HEK293T (cell line): ENCODE measurements at regions not wholly inside any gene's neighbourhood (a gene's known extent, or its start where the extent isn't known, plus 50 kb on each side); places are given as distances from the start of the nearest gene placed in this dataset.
"Not testable (repeated sequence)": the region's sequence is repeated elsewhere in the genome, so short reads cannot be mapped to it uniquely, and the experiment has no call there.

Source experiments
- ARNT ChIP-seq: fragments of 450-650 bp; IDR thresholded peaks from 2 replicates; pipeline ENCODE4 v1.6.1; 2017; ENCODE audit warnings: mild to moderate bottlenecking
- BHLHE40 ChIP-seq: fragments of 450-650 bp; IDR thresholded peaks from 2 replicates; pipeline ENCODE4 v1.6.1; 2016; ENCODE audit warnings: mild to moderate bottlenecking, moderate library complexity, borderline replicate concordance
- ELF4 ChIP-seq: fragments of 450-650 bp; IDR thresholded peaks from 2 replicates; pipeline ENCODE4 v1.6.1; 2017; ENCODE audit warnings: antibody characterized with exemption
- FOXA1 ChIP-seq: fragments of 450-650 bp; IDR thresholded peaks from 2 replicates; pipeline ENCODE4 v1.6.1; 2016; ENCODE audit warnings: mild to moderate bottlenecking
- FOXK2 ChIP-seq: fragments of 450-650 bp; IDR thresholded peaks from 2 replicates; pipeline ENCODE4 v1.6.1; 2016; ENCODE audit warnings: mild to moderate bottlenecking
- FOXM1 ChIP-seq: fragments of 450-650 bp; IDR thresholded peaks from 2 replicates; pipeline ENCODE4 v1.6.1; 2017; ENCODE audit warnings: mild to moderate bottlenecking, borderline replicate concordance
- HDGF ChIP-seq: fragments of 450-650 bp; IDR thresholded peaks from 2 replicates; pipeline ENCODE4 v1.6.1; 2017; ENCODE audit warnings: antibody characterized with exemption, borderline replicate concordance
- L3MBTL2 ChIP-seq: fragments of 450-650 bp; conservative IDR thresholded peaks from 2 replicates; pipeline ENCODE4 v1.6.1; 2016; ENCODE audit warnings: mild to moderate bottlenecking
- LEF1 ChIP-seq: fragments of 450-650 bp; IDR thresholded peaks from 2 replicates; pipeline ENCODE4 v1.6.1; 2017; ENCODE audit warnings: mild to moderate bottlenecking, borderline replicate concordance
- NFRKB ChIP-seq: fragments of 450-650 bp; IDR thresholded peaks from 2 replicates; pipeline ENCODE4 v1.6.1; 2016; ENCODE audit warnings: mild to moderate bottlenecking, moderate library complexity
- PKNOX1 ChIP-seq: fragments of 450-650 bp; IDR thresholded peaks from 2 replicates; pipeline ENCODE4 v1.6.1; 2016
- SP1 ChIP-seq: fragments of 450-650 bp; IDR thresholded peaks from 2 replicates; pipeline ENCODE4 v1.6.1; 2017
- TARDBP ChIP-seq: fragments of 450-650 bp; IDR thresholded peaks from 2 replicates; pipeline ENCODE4 v1.6.1; 2016

- not testable (repeated sequence) for TF ChIP-seq FOXA1, NFRKB, SP1, LEF1, TARDBP, ARNT, FOXM1, L3MBTL2, ELF4, FOXK2, HDGF, BHLHE40
- peak; percentile 38 for TF ChIP-seq PKNOX1
These were observed 149.1 kb downstream of the BCL2L11 start for GRCh38 chr2:111269761-111270323.
